Stimulated activated naive CD8-positive, alpha-beta T cell treated with anti-CD3 and anti-CD28 coated beads, Interleukin-15, amount 100 ng/mL, for 72 hours (primary cell): ENCODE measurements at regions not wholly inside any gene's neighbourhood (a gene's known extent, or its start where the extent isn't known, plus 50 kb on each side); places are given as distances from the start of the nearest gene placed in this dataset.
"Not testable (repeated sequence)": the region's sequence is repeated elsewhere in the genome, so short reads cannot be mapped to it uniquely, and the experiment has no call there.

Source experiments
- ATAC-seq: fragments of 150-1000 bp; cut with Tn5 transposase; 2 replicates; pipeline ENCODE4 v1.10.0; 2021; ENCODE audit warnings: mild to moderate bottlenecking, moderate library complexity
- DNase-seq, 2 donors: peaks; one replicate each; pipeline ENCODE4 v3.0.0; 2021 to 2022
- H3K27ac Mint-ChIP-seq, 2 donors: one replicate each; pipeline ENCODE4 v1.8.0; 2022; ENCODE audit warnings: mild to moderate bottlenecking in 2 of 2, mixed read lengths in 2 of 2, moderate library complexity in 2 of 2
- H3K27me3 Mint-ChIP-seq: one replicate; pipeline ENCODE4 v1.8.0; 2022; ENCODE audit warnings: mixed read lengths
- H3K4me1 Mint-ChIP-seq: one replicate; pipeline ENCODE4 v1.8.0; 2022; ENCODE audit warnings: mild to moderate bottlenecking, mixed read lengths
- H3K4me3 Mint-ChIP-seq, 2 donors: one replicate each; pipeline ENCODE4 v1.8.0; 2022; ENCODE audit warnings: mild to moderate bottlenecking in 2 of 2, mixed read lengths in 2 of 2, moderate library complexity in 1 of 2
- H3K9me3 Mint-ChIP-seq, 2 donors: one replicate each; pipeline ENCODE4 v1.8.0; 2022; ENCODE audit warnings: mixed read lengths in 2 of 2

DNA sequence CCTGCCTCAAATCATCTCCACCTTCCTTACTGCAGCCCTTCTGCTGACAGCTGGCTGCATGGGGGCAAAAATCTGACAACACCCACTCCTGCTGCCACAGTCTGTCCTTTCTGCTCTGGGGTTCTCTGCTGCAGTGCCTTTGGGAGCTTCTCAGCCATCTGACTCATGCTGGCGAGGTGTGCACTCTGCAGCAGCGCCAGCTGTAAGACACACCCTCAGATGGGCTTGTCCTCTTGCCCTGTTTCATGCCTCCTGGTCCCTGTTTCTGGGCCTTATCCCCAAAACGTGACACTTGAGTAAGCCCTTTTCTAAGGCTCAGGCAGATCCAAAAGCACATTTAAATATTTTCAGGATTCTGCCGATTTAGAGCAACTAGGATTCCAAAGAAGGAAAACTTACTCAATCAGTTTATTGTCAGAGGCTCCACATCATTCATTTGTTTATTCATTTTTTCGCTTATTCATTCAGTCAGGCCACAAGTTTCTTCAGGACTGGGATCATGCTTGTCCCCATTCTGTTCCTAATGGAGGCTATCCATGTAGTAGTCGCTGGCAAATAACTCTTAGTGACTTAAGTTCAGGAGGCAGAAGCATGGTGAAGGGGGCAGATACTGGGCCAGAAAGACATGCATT lies 60.2 kb downstream of the SMIM38 start:
- DNase-seq = no peak
- H3K27ac Mint-ChIP-seq = no peak overlapping the region

DNA sequence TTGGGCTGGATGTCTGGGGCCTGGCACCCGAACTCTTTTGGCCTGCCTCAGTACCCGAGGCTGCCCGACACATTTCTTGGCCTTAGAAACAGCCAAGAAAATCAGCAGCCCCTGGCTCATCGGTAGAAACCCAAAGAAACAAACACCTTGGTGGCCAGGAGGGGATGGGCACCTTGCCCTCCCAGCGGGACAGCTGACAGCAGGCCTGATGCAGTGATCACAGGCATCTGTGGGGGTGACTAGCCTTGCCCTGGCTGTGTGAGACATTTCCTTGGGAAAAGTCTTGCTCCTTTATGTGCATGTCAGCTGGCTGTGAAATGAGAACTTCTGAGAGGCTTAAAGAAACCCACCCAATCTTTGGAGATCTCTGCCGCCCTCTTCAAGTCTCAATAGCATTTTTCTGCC lies 60.9 kb downstream of the SMIM38 start:
- peaks cover 26% of the 10 kb centered on the region for H3K27me3 Mint-ChIP-seq
- H3K4me3 Mint-ChIP-seq = no peak overlapping the region
- ATAC-seq (no peak), DNase-seq (no peak)
- no peak overlapping the region for H3K27ac Mint-ChIP-seq
- H3K9me3 Mint-ChIP-seq = peaks cover 0 to 6% of the 10 kb centered on the region in 2 donors
- H3K4me1 Mint-ChIP-seq = peaks cover 22% of the 10 kb centered on the region

More for the DNA sequence above, 60.2 kb downstream of the SMIM38 start:
- ATAC-seq = no peak
- Mint-ChIP-seq H3K27me3 (peaks cover 26% of the 10 kb centered on the region), H3K9me3 (peaks cover 0 to 6% of the 10 kb centered on the region in 2 donors), H3K4me1 (peaks cover 27% of the 10 kb centered on the region), H3K4me3 (no peak overlapping the region)

DNA sequence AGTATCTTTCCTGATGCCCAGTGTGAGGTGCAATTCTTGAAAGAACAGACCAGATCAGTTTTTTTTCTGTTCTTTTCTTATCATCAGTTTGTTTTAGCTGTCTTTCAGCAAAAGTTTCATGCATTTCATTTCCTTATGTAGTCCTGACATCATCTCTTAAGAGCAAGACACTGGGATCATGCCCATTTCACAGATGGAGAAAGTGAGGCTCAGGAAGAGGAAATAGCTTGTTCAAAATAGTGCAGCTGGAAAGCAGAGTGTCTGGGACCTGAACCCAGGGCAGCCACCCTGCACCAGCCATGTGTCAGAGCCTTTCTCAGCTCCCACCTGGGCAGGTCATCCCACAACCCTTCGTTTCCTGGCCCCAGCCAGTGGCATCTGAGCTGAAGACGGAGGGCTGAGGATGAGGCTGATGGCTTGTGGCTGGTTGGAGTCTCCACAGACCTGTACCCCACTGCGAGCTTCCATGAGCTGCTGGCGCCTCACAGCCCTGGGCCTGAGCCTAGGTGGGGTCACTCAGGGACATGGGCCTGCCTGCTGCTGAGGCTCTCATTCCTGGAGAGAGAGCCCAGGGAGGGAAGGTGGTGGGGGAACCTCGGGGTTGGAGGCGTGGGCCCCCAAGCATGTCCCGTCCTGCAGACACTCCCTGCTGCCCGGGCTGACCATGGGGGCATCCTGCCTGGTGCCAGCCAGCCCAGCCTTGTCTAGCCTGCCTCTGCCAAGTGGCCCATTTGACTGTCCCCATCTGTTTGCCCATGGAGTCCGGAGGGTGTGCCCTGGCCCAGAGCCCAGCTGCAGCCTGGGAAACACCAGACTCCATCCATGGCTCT lies 61.8 kb downstream of the SMIM38 start:
- no peak overlapping the region for H3K4me3 Mint-ChIP-seq
- peaks cover 18% of the 10 kb centered on the region for H3K27me3 Mint-ChIP-seq
- peaks cover 0 to 6% of the 10 kb centered on the region in 2 donors for H3K9me3 Mint-ChIP-seq
- H3K4me1 Mint-ChIP-seq = peaks cover 14% of the 10 kb centered on the region
- DNase-seq (no peak), ATAC-seq (no peak)
- H3K27ac Mint-ChIP-seq = no peak overlapping the region

GRCh38 chr11:69218271-69218682 lies 62.5 kb downstream of the SMIM38 start:
- ATAC-seq (no peak), DNase-seq (no peak)
- H3K27me3 Mint-ChIP-seq = peaks cover 13% of the 10 kb centered on the region
- H3K9me3 Mint-ChIP-seq = peaks cover 0 to 6% of the 10 kb centered on the region in 2 donors
- no peak overlapping the region for H3K4me3 Mint-ChIP-seq
- no peak overlapping the region for H3K27ac Mint-ChIP-seq
- peaks cover 6% of the 10 kb centered on the region for H3K4me1 Mint-ChIP-seq

DNA sequence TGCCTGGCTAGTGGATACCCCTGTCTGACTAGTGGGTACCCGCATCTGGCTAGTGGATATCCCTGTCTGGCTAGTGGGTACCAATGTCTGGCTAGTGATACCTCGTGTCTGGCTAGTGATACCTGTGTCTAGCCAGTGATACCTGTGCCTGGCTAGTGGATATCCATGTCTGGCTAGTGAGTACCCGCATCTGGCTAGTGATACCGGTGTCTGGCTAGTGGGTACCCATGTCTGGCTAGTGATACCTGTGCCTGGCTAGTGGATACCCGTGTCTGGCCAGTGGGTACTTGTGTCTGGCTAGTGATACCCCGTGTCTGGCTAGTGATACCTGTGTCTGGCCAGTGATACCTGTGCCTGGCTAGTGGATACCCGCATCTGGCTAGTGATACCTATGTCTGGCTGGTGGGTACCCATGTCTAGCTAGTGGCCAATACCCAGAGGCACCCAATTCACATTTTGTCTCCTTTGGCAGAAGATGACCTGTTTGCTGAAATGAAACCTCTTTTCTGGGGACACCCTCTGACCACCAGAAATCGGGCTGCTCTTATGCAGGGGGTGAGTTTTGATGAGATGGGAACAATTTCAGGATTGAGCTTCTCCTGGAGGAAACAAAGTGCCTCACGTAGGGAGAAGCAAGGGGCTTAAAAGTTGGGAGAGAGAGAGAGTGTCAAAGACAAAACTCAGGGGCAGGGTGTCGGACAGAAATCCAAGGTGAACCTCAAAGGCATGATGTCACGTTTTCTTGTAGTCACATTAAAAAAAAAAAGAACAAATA lies 63.4 kb downstream of the SMIM38 start:
- H3K27ac Mint-ChIP-seq = no peak overlapping the region
- peaks cover 13% of the 10 kb centered on the region for H3K27me3 Mint-ChIP-seq
- DNase-seq (no peak), ATAC-seq (no peak)
- H3K9me3 Mint-ChIP-seq = peaks cover 0 to 6% of the 10 kb centered on the region in 2 donors
- no peaks in the 10 kb centered on the region for H3K4me1 Mint-ChIP-seq
- H3K4me3 Mint-ChIP-seq = no peak overlapping the region

DNA sequence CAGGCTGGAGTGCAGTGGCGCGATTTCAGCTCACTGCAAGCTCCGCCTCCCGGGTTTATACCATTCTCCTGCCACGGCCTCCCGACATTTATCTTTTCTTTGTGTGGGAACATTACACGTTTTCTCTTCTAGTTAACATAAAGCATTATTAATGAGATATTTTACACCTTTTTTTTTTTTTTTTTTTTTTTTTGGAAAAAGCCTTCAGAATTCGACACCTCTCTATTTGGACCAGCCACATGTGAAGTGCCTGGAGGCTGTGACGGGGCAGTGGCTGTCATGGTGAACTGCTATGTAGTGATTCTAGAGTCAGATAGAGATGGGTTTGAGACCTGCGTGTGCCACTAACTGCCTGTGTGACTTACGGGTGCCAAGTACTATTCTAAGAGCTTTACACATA lies 64.3 kb downstream of the SMIM38 start:
- H3K4me1 Mint-ChIP-seq = no peaks in the 10 kb centered on the region
- H3K27me3 Mint-ChIP-seq = peaks cover 13% of the 10 kb centered on the region
- H3K9me3 Mint-ChIP-seq = no peaks in the 10 kb centered on the region
- DNase-seq = no peak
- H3K4me3 Mint-ChIP-seq = no peak overlapping the region
- ATAC-seq = no peak
- no peak overlapping the region for H3K27ac Mint-ChIP-seq

- H3K4me1 Mint-ChIP-seq = no peaks in the 10 kb centered on the region
- ATAC-seq (no peak), DNase-seq (no peak)
- H3K27me3 Mint-ChIP-seq = peaks cover 13% of the 10 kb centered on the region
- no peaks in the 10 kb centered on the region for H3K9me3 Mint-ChIP-seq
- H3K4me3 Mint-ChIP-seq = no peak overlapping the region
- no peak overlapping the region for H3K27ac Mint-ChIP-seq
Measured at GRCh38 chr11:69220561-69221051, 64.9 kb downstream of the SMIM38 start.

DNA sequence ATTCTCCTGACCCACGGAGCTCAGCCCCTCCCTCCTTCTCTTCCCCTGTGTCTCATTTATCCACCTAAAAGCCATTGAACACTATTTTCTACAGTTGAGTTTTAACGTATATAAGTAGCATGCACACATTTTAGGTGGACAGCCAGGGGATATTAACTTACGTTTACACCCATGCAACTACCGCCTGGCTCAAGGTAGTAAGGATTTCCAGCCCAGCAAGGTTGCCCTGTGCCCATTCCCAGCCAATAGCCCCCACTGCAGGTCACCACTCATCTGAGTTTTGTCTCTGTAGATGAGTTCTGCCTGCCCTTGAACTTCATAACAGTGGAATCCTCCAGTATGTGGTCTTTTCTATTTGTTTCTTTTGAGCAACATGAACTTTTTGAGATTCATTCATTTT lies 65.4 kb downstream of the SMIM38 start:
- peaks cover 17% of the 10 kb centered on the region for H3K27me3 Mint-ChIP-seq
- H3K4me1 Mint-ChIP-seq = no peaks in the 10 kb centered on the region
- no peak overlapping the region for H3K4me3 Mint-ChIP-seq
- H3K27ac Mint-ChIP-seq = no peak overlapping the region
- no peak for ATAC-seq
- peaks cover 3 to 4% of the 10 kb centered on the region in 2 donors for H3K9me3 Mint-ChIP-seq
- no peak for DNase-seq

DNA sequence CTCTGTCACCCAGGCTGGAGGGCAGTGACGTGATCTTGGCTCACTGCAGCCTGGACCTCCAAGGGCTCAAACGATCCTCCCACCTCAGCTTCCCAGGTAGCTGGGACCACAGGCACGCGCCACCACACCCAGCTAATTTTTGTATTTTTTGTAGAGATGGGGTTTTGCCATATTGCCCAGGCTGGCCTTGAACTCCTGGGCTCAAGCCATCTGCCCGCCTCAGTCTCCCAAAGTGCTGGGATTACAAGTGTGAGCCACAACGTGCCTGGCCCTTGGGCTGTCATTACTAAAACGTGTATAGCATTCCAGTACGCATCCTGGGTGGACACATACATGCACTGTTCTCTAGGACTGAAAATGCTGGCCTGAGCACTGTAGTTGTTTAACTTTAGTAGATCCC lies 65.9 kb downstream of the SMIM38 start:
- not testable (repeated sequence) for ATAC-seq, DNase-seq, H3K27ac Mint-ChIP-seq, H3K4me1 Mint-ChIP-seq, H3K9me3 Mint-ChIP-seq, H3K4me3 Mint-ChIP-seq
- H3K27me3 Mint-ChIP-seq = peaks cover 22% of the 10 kb centered on the region

- ATAC-seq = no peak
Measured at GRCh38 chr11:69227271-69227670, 66.7 kb upstream of the MYEOV start.

DNA sequence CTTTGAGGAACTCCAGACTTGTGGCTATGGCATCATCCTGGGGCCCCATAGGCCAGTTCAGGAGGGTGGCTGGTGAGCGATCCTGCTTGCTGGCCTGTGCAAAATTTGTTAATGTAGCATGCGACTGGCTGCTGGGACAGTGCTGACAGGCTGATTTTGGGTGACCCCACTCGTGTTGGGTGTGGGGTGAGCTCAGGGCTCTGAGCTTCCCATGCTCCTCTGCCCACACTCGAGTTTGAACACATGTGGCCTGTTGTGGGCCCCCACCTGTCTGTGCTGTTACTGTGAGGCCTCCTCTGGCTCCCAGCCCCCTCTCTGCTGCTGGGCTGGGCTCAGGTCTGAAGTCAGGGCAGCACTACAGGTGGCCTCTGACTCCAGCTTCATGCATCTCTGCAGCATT lies 64.4 kb upstream of the MYEOV start:
- ATAC-seq (no peak), DNase-seq (no peak)
- no peak overlapping the region for H3K27ac Mint-ChIP-seq
- peaks cover 4% of the 10 kb centered on the region for H3K4me1 Mint-ChIP-seq
- no peak overlapping the region for H3K4me3 Mint-ChIP-seq
- H3K27me3 Mint-ChIP-seq = peaks cover 36% of the 10 kb centered on the region
- H3K9me3 Mint-ChIP-seq = peaks cover 17 to 20% of the 10 kb centered on the region in 2 donors

More at GRCh38 chr11:69227271-69227670, 66.7 kb upstream of the MYEOV start:
- Mint-ChIP-seq H3K4me1 (no peaks in the 10 kb centered on the region), H3K27me3 (peaks cover 27% of the 10 kb centered on the region), H3K9me3 (peaks cover 17 to 20% of the 10 kb centered on the region in 2 donors), H3K4me3 (no peak overlapping the region), H3K27ac (no peak overlapping the region)
- peak in 1 of 2 donors; percentile 2 for DNase-seq

DNA sequence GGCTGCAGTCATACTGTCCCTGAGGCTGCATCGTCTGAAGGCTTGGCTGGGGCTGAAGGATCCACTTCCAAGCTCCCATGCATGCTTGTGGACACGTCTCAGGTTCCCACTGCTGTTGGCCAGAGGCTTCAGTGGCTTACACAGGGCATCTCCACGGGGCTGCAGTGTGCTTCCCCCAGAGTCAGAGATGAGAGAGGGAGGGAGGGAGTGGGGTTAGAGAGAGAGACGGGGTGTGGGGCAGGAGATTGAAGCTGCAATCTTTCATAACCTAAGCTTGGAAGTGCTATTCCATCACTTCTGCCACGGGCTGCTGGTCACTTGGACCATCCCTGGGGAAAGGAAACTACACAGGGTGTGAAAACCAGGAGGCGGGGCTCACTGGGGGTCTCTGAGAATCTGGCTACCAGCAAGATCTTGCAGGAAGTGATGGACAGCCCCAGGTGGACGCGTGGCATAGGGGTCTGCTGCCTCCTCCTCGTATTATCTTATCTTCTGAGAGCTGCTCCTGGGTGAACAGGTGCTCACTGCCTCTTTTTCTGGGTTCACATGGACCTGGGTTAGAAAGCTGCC lies 63.0 kb upstream of the MYEOV start:
- no peak overlapping the region for H3K4me3 Mint-ChIP-seq
- peaks cover 8% of the 10 kb centered on the region for H3K4me1 Mint-ChIP-seq
- ATAC-seq = no peak
- no peak overlapping the region for H3K27ac Mint-ChIP-seq
- H3K9me3 Mint-ChIP-seq = peaks cover 16 to 17% of the 10 kb centered on the region in 2 donors
- DNase-seq = no peak
- H3K27me3 Mint-ChIP-seq = peaks cover 41% of the 10 kb centered on the region

DNA sequence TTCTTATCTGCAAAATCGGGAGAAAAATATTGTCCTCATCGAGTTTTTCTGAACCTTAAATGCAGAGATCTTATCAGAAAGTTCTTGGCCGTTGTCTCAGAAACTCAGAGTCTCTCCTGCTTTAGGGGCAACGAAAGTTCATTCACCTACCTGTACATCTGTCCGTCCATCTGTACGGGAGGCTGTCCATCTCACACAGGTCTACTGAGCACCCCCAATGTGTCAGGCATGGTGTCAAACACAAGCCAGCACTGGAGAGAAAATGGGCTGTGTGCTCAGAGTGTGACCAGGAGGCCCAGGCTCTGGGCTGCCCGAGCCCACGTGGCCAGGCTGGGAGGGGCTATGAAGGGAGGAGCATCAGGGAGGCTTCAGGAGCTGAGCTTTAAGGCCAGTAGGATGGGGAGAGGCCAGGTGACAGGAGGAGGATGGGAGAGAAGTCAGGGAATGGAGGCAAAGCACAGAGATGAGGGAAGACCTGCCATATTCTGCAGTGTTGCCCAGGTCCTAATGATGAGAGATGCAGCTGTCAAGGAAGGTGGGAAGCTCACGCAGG lies 62.4 kb upstream of the MYEOV start:
- Mint-ChIP-seq H3K9me3 (peaks cover 10 to 11% of the 10 kb centered on the region in 2 donors), H3K27me3 (peaks cover 35% of the 10 kb centered on the region), H3K4me3 (no peak overlapping the region), H3K27ac (no peak overlapping the region), H3K4me1 (peaks cover 8% of the 10 kb centered on the region)
- no peak for ATAC-seq
- no peak for DNase-seq

DNA sequence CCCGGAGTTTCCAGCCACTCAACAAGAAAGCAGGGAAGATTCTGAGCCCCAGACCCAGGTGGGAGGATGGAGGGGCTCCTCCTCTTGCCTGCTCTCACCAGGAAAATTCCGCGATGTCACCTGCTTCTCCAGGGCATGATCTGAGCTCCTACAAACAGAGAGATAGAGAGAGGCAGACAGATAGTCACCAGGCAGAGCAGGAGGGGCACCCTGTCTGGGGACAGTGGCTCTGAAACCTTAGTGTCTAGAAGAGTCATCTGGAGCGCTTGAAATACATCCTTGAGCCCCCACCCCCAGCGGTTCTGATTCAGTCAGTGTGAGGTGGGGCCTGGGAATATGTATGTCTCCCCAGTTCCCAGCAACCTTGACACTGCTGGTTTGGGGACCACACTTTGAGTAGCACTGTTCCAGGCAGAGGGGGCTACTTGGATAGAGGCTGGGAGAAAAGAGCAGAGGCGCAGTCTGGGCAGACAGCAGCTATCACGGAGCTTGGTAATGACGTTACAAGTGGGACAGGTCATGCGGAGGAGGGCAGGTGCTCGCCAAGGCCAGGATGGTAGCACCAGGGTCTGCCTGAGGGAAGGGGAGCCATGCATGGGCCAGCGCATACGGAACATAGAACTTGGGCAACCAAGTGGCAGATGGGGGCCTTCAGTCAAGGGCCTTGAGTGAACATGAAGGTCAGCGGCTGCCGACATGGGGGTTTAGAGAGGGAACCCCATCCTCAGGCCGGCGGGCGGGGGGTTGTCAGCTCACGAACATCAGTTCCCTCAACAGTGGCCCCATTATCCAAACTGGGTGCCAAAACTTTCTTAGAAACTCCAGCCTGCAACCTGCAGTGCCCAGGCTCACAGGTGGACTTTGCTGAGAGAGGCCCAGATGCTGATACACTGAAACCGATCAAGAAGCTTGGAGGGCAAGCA lies 60.9 kb upstream of the MYEOV start:
- no peak for ATAC-seq
- H3K4me1 Mint-ChIP-seq = peaks cover 8% of the 10 kb centered on the region
- H3K27ac Mint-ChIP-seq = no peak overlapping the region
- peaks cover 25% of the 10 kb centered on the region for H3K27me3 Mint-ChIP-seq
- no peak overlapping the region for H3K4me3 Mint-ChIP-seq
- no peaks in the 10 kb centered on the region for H3K9me3 Mint-ChIP-seq
- DNase-seq = no peak
